Transverse colon (tissue), 4 donors: ENCODE measurements at regions not wholly inside any gene's neighbourhood (a gene's known extent, or its start where the extent isn't known, plus 50 kb on each side); places are given as distances from the start of the nearest gene placed in this dataset.

Source experiments
- DNase-seq: peaks from one replicate; pipeline ENCODE4 v3.0.0-alpha.2; 2019
- H3K27ac ChIP-seq, 4 donors: fragments of 200-600 bp; sonication (generic); 2 replicates each; pipeline ENCODE4 v1.5.1; 2016 to 2018; ENCODE audit warnings: inconsistent platforms in 4 of 4
- H3K27me3 ChIP-seq: fragments of 200-600 bp; sonication (generic); 2 replicates; pipeline ENCODE4 v1.5.1; 2017; ENCODE audit warnings: inconsistent platforms
- H3K36me3 ChIP-seq, 4 donors: fragments of 200-600 bp; sonication (generic); 2 replicates each; pipeline ENCODE4 v1.5.1; 2017 to 2019; ENCODE audit warnings: inconsistent platforms in 4 of 4
- H3K4me1 ChIP-seq, 4 donors: fragments of 200-600 bp; sonication (generic); 2 replicates each; pipeline ENCODE4 v1.5.1; 2017 to 2020; ENCODE audit warnings: inconsistent platforms in 4 of 4
- H3K4me3 ChIP-seq, 4 donors: fragments of 200-600 bp; sonication (generic); 1 replicate in 1 of 4; 2 replicates in 3 of 4; pipeline versions ENCODE4 v1.5.1 to v1.6.1; 2017 to 2019; ENCODE audit warnings: inconsistent platforms in 4 of 4
- H3K9me3 ChIP-seq, 2 donors: fragments of 200-600 bp; sonication (generic); 2 replicates each; pipeline ENCODE4 v1.5.1; 2017 to 2019; ENCODE audit warnings: inconsistent platforms in 2 of 2
- EP300 ChIP-seq: sonication (generic); formaldehyde crosslinking; IDR thresholded peaks from one replicate; pipeline ENCODE4 v1.6.1; 2017; ENCODE audit warnings: antibody characterized with exemption, low read depth
- POLR2A ChIP-seq: fragments of 450-650 bp; IDR thresholded peaks from one replicate; pipeline ENCODE4 v1.6.1; 2016; ENCODE audit warnings: antibody characterized with exemption, mild to moderate bottlenecking, moderate library complexity
- POLR2AphosphoS5 ChIP-seq, 3 donors: sonication (generic); formaldehyde crosslinking; IDR thresholded peaks; one replicate each; pipeline ENCODE4 v1.6.1; 2016; ENCODE audit warnings: antibody characterized with exemption in 3 of 3
- WGBS, 2 donors: methylation state at CpG; one replicate each; pipeline ENCODE4 v1.1.5; 2018; ENCODE audit warnings: low coverage in 1 of 2; 5-methylcytosine and 5-hydroxymethylcytosine counted together
- in situ Hi-C, 4 donors: fragments of 200-750 bp; cut with MboI; loops; one replicate each; pipeline versions ENCODE4 v1.15.0 to v1.15.1; 2017; ENCODE audit warnings: low sequenced_read_pairs in 3 of 4, low pct_ligation_motif_present in 1 of 4, low pct_unique_long_range_greater_than_20kb in 1 of 4
- intact Hi-C: fragments of 100-400 bp; cut with DNase I; formaldehyde crosslinking; loops from one replicate; pipeline ENCODE4 v1.15.1; 2023; ENCODE audit warnings: low total_unique reads
- TF ChIP-seq, protein P1 (sequence below), 5 experiments: fragments of 200-600 bp in 3 of 5; fragments of 450-650 bp in 2 of 5; sonication (generic) in 3 of 5; IDR thresholded peaks; 1 replicate in 2 of 5; 2 replicates in 3 of 5; pipeline ENCODE4 v1.5.1; 2016 to 2017; ENCODE audit warnings: antibody characterized with exemption in 5 of 5, inconsistent platforms in 3 of 5, mild to moderate bottlenecking in 2 of 5, moderate library complexity in 1 of 5

DNA sequence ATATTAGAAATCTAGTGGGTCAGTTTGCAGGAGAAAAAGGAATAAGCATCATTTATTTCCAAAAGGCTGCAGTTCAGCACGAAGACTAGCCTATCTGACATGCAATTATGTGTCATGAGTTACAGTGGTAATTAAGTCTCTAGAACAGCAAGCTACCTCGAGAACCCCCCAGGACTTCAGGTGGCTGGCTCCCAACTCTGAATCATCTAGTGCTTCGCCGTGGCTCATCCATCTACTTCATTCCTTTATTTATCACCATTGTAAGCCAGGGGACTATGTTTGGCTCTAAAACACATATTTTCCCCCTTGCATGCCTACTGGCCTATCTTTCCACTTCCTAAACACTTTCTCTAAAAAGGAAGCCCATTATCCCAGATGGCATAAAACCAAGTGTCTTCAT lies 121.6 kb downstream of the TXNL1 start:
- Histone ChIP-seq H3K36me3 (no peaks in the 10 kb centered on the region), H3K4me3 (no peak overlapping the region), H3K27me3 (no peaks in the 10 kb centered on the region), H3K27ac (no peak overlapping the region), H3K9me3 (no peaks in the 10 kb centered on the region), H3K4me1 (no peaks in the 10 kb centered on the region)
- intact Hi-C loops (no loop called here), in situ Hi-C loops (no loop called here)
- WGBS, 2 donors = 61 to 63% methylated on average over 4 of the region's 4 CpGs
- DNase-seq = no peak
- TF ChIP-seq POLR2AphosphoS5 (IDR thresholded peaks at IDR 0.05) = no peak
- TF ChIP-seq POLR2A = no peak
- TF ChIP-seq EP300 = no peak
- TF ChIP-seq, protein P1, sequence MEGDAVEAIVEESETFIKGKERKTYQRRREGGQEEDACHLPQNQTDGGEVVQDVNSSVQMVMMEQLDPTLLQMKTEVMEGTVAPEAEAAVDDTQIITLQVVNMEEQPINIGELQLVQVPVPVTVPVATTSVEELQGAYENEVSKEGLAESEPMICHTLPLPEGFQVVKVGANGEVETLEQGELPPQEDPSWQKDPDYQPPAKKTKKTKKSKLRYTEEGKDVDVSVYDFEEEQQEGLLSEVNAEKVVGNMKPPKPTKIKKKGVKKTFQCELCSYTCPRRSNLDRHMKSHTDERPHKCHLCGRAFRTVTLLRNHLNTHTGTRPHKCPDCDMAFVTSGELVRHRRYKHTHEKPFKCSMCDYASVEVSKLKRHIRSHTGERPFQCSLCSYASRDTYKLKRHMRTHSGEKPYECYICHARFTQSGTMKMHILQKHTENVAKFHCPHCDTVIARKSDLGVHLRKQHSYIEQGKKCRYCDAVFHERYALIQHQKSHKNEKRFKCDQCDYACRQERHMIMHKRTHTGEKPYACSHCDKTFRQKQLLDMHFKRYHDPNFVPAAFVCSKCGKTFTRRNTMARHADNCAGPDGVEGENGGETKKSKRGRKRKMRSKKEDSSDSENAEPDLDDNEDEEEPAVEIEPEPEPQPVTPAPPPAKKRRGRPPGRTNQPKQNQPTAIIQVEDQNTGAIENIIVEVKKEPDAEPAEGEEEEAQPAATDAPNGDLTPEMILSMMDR (IDR thresholded peaks at IDR 0.05) = no peak

DNA sequence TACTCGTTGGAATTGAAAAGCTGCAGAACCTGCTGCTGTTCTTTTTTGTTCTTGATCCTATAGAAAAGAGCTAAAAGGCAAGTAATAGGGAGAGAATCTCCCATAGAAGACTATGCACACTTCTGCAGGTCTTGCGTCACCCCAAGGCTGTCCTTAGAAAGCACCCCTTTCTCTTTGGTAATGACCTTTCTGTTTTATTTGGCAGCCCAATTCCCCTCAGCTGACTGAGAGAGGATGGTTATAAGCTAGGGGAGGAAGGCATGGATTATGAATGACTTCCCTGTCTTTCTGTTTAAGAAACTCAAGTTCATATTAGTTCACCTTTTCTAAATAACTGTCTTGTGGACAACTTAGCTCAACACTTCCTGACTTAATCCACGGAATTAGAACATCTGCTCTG lies 122.9 kb downstream of the TXNL1 start:
- no peak for DNase-seq
- intact Hi-C loops = no loop called here
- Histone ChIP-seq H3K9me3 (no peaks in the 10 kb centered on the region), H3K27me3 (no peaks in the 10 kb centered on the region), H3K36me3 (no peaks in the 10 kb centered on the region), H3K4me1 (no peaks in the 10 kb centered on the region), H3K4me3 (no peak overlapping the region), H3K27ac (no peak overlapping the region)
- 41 to 64% methylated on average over 3 of the region's 3 CpGs for WGBS, 2 donors
- in situ Hi-C loops = no loop called here
- TF ChIP-seq POLR2A (no peak), POLR2AphosphoS5 (IDR thresholded peaks at IDR 0.05) (no peak), EP300 (no peak)
- TF ChIP-seq, protein P1 (IDR thresholded peaks at IDR 0.05) = no peak

DNA sequence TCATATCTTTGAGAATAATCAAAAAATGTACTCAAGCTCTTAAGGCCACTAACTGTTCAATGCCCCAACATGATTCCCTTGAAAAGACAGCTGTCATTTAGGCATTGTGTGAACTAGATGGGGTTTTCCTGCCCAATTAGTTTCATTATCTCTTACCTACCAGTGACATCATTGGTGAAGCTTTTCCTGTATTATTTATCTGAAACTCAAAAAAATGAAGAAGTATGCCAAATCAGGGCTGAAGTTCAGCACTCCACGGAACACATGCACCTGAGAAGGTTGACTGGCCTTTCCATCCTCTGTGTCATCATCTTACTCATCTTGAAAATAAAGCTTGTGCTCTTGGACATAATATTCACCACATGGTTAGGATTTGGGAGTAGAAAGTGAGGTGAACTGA lies 126.4 kb downstream of the TXNL1 start:
- intact Hi-C loops = no loop called here
- no peaks in the 10 kb centered on the region for H3K9me3 ChIP-seq

DNA sequence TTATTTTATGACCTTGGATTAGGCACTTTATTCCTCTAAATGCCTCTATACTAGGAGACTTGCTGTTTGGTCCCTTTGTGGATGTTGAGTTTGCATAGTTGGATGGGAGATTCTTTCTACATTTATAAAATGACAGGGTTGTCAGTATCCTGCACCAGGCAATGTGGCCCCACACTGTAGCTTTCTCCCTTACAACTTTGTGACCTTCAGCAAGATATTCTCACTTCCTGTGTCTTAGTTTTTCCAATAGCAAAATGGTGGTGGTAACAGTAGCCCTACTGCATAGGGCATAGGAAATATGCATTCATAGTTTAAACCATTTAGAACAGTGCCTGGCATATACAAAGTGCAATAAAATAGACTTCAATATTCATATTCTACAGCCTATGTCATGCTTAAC lies 128.3 kb downstream of the TXNL1 start:
- Histone ChIP-seq H3K27ac (no peak overlapping the region), H3K27me3 (no peaks in the 10 kb centered on the region), H3K4me3 (no peak overlapping the region), H3K4me1 (no peaks in the 10 kb centered on the region), H3K9me3 (no peaks in the 10 kb centered on the region), H3K36me3 (no peaks in the 10 kb centered on the region)
- in situ Hi-C loops (no loop called here), intact Hi-C loops (no loop called here)
- no peak for DNase-seq
- TF ChIP-seq POLR2AphosphoS5 (IDR thresholded peaks at IDR 0.05) = no peak
- no peak for TF ChIP-seq POLR2A
- no peak for TF ChIP-seq EP300
- TF ChIP-seq, protein P1 (IDR thresholded peaks at IDR 0.05) = no peak

More for the DNA sequence above, 126.4 kb downstream of the TXNL1 start:
- in situ Hi-C loops = no loop called here
- Histone ChIP-seq H3K36me3 (no peaks in the 10 kb centered on the region), H3K4me3 (no peak overlapping the region), H3K27ac (no peak overlapping the region), H3K4me1 (no peaks in the 10 kb centered on the region), H3K27me3 (no peaks in the 10 kb centered on the region)
- no peak for DNase-seq
- WGBS, 2 donors = 58 to 67% methylated on average over 1 of the region's 1 CpG
- no peak for TF ChIP-seq POLR2A
- TF ChIP-seq, protein P1 (IDR thresholded peaks at IDR 0.05) = no peak
